Tibial nerve (tissue), 3 donors: ENCODE measurements at regions not wholly inside any gene's neighbourhood (a gene's known extent, or its start where the extent isn't known, plus 50 kb on each side); places are given as distances from the start of the nearest gene placed in this dataset.

ENCODE experiments used
- POLR2A ChIP-seq, 2 donors: fragments of 450-650 bp; IDR thresholded peaks; one replicate each; pipeline ENCODE4 v1.6.1; 2017; ENCODE audit warnings: antibody characterized with exemption in 2 of 2, mild to moderate bottlenecking in 2 of 2, moderate library complexity in 2 of 2
- TF ChIP-seq, protein P1 (sequence below), 5 experiments: fragments of 200-600 bp in 3 of 5; fragments of 450-650 bp in 2 of 5; sonication (generic) in 3 of 5; IDR thresholded peaks; one replicate each; pipeline ENCODE4 v1.5.1; 2016 to 2019; ENCODE audit warnings: antibody characterized with exemption in 5 of 5, mild to moderate bottlenecking in 3 of 5, moderate library complexity in 2 of 5

DNA sequence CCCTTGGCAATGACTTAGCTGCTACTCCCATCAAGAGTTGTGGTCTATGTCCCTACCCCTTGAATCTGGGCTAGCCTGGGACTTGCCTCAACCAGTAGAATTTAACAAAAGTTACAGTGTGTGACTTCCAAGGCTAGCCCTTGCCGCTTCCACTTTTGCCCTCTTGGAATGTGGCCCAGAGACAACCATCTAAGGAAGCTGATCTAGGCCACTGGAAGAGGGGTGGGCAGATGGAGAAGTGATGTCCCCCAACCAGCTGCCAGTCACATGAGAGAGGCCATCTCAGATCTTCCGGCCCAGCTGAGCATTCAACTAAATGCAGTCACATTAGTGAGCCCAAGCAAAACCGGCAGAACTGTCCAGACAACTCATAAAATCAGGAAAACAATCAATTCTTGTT is 115.1 kb downstream of the TOMM20 start:
- TF ChIP-seq, protein P1, sequence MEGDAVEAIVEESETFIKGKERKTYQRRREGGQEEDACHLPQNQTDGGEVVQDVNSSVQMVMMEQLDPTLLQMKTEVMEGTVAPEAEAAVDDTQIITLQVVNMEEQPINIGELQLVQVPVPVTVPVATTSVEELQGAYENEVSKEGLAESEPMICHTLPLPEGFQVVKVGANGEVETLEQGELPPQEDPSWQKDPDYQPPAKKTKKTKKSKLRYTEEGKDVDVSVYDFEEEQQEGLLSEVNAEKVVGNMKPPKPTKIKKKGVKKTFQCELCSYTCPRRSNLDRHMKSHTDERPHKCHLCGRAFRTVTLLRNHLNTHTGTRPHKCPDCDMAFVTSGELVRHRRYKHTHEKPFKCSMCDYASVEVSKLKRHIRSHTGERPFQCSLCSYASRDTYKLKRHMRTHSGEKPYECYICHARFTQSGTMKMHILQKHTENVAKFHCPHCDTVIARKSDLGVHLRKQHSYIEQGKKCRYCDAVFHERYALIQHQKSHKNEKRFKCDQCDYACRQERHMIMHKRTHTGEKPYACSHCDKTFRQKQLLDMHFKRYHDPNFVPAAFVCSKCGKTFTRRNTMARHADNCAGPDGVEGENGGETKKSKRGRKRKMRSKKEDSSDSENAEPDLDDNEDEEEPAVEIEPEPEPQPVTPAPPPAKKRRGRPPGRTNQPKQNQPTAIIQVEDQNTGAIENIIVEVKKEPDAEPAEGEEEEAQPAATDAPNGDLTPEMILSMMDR (IDR thresholded peaks at IDR 0.05), result no peak
- no peak for TF ChIP-seq POLR2A (IDR thresholded peaks at IDR 0.05)
